Adrenal gland (tissue), 5 donors: ENCODE measurements at regions not wholly inside any gene's neighbourhood (a gene's known extent, or its start where the extent isn't known, plus 50 kb on each side); places are given as distances from the start of the nearest gene placed in this dataset.

Experiments
- CTCF ChIP-seq, 6 experiments: fragments of 450-650 bp in 4 of 6; fragments of 200-600 bp in 2 of 6; sonication (generic) in 1 of 6; IDR thresholded peaks; 1 replicate in 5 of 6; 2 replicates in 1 of 6; pipeline versions ENCODE4 v1.5.1 to v1.8.0; 2016 to 2021; ENCODE audit warnings: antibody characterized with exemption in 6 of 6, mild to moderate bottlenecking in 2 of 6, moderate library complexity in 1 of 6
- POLR2A ChIP-seq, 2 donors: fragments of 450-650 bp; IDR thresholded peaks; one replicate each; pipeline ENCODE4 v1.6.1; 2017; ENCODE audit warnings: antibody characterized with exemption in 2 of 2, mild to moderate bottlenecking in 2 of 2, moderate library complexity in 1 of 2
- donor health status: DM: no; HTN: no; CAD: no.

- no peak for TF ChIP-seq CTCF (IDR thresholded peaks at IDR 0.05)
- TF ChIP-seq POLR2A (IDR thresholded peaks at IDR 0.05) = no peak
Observed at GRCh38 chr10:9296190-9296589, 1241.7 kb downstream of the GATA3 start.
